ENCODE measurements at regions not wholly inside any gene's neighbourhood (a gene's known extent, or its start where the extent isn't known, plus 50 kb on each side); places are given as distances from the start of the nearest gene placed in this dataset.
A peak's percentile ranks its signal among the peaks of the same experiment; 100 is the strongest.

DNA sequence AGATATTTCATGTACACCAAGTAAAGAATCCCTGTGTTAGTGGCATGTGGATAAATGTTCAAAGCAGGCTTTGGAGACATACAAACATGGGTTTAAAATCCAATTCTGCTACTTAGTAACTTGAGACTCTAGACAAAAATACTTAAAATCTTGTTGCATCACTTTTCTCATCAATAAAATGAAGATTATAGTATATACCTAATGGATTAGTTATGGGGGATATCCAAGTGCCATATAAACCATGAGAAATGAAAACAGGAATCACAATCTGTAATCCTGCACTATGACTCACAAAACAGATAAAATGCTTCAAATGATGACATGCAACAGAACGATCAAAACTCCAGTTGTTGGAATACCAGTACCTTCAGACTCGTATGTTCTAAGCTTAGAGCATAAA, 496.0 kb upstream of the RGMA start:
- no peak overlapping the region for H3K4me3 ChIP-seq (ENCODE audit: low read length)
- intact Hi-C loops (cut with DNase I) = no loop called here
- ATAC-seq (no peak), DNase-seq (no peak)
- H3K9me3 ChIP-seq (ENCODE audit: control insufficient read depth, low read length) = no peaks in the 10 kb centered on the region
- H3K4me1 ChIP-seq (ENCODE audit: control insufficient read depth, insufficient read depth, low read length) = no peaks in the 10 kb centered on the region
- H3K27me3 ChIP-seq (ENCODE audit: control insufficient read depth, insufficient read depth) = no peaks in the 10 kb centered on the region
- no peak overlapping the region for H3K27ac ChIP-seq (ENCODE audit: low read length)
- WGBS = 80% methylated on average over 2 of the region's 2 CpGs

GRCh38 chr15:93583968-93584367, 495.0 kb upstream of the RGMA start:
- no peaks in the 10 kb centered on the region for H3K9me3 ChIP-seq (ENCODE audit: control insufficient read depth, low read length)
- no peak overlapping the region for H3K4me3 ChIP-seq (ENCODE audit: low read length)
- ATAC-seq (no peak), DNase-seq (peak in 1 of 3 donors; percentile 50)
- 69% methylated on average over 4 of the region's 4 CpGs for WGBS
- no peak overlapping the region for H3K27ac ChIP-seq (ENCODE audit: low read length)
- intact Hi-C loops (cut with DNase I) = no loop called here
- no peaks in the 10 kb centered on the region for H3K4me1 ChIP-seq (ENCODE audit: control insufficient read depth, insufficient read depth, low read length)
- no peaks in the 10 kb centered on the region for H3K27me3 ChIP-seq (ENCODE audit: control insufficient read depth, insufficient read depth)

DNA sequence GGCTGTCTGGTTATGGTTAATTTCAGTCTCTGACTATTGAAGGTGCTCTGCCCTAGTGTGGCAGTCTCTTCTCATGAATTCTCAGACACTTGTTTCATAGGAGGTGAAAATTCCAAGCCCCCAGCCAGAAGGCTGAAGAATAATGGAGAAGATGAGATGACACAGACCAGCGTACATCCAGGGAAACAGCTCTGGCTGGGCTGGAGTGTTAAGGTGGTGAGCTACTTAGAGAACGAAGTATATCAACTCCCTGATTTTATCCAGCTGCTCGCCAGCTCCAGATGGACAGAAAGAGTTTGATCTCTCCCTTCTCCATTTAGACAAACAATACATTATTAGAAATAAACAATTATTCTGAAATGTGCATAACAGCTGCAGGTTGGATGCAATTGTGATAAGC, 494.5 kb upstream of the RGMA start:
- intact Hi-C loops (cut with DNase I) = no loop called here
- ATAC-seq = no peak
- no peaks in the 10 kb centered on the region for H3K27me3 ChIP-seq (ENCODE audit: control insufficient read depth, insufficient read depth)
- H3K27ac ChIP-seq (ENCODE audit: low read length) = no peak overlapping the region
- no peaks in the 10 kb centered on the region for H3K9me3 ChIP-seq (ENCODE audit: control insufficient read depth, low read length)
- WGBS = 40% methylated on average over 3 of the region's 3 CpGs
- H3K4me3 ChIP-seq (ENCODE audit: low read length) = no peak overlapping the region
- DNase-seq = no peak
- no peaks in the 10 kb centered on the region for H3K4me1 ChIP-seq (ENCODE audit: control insufficient read depth, insufficient read depth, low read length)

GRCh38 chr15:93570527-93570926, 481.5 kb upstream of the RGMA start:
- Histone ChIP-seq H3K4me1 (ENCODE audit: control insufficient read depth, insufficient read depth, low read length) (no peaks in the 10 kb centered on the region), H3K9me3 (ENCODE audit: control insufficient read depth, low read length) (no peaks in the 10 kb centered on the region), H3K4me3 (ENCODE audit: low read length) (no peak overlapping the region), H3K27ac (ENCODE audit: low read length) (no peak overlapping the region), H3K27me3 (ENCODE audit: control insufficient read depth, insufficient read depth) (no peaks in the 10 kb centered on the region)
- intact Hi-C loops (cut with DNase I) = no loop called here
- DNase-seq (no peak), ATAC-seq (no peak)
- 73% methylated on average over 7 of the region's 7 CpGs for WGBS

DNA sequence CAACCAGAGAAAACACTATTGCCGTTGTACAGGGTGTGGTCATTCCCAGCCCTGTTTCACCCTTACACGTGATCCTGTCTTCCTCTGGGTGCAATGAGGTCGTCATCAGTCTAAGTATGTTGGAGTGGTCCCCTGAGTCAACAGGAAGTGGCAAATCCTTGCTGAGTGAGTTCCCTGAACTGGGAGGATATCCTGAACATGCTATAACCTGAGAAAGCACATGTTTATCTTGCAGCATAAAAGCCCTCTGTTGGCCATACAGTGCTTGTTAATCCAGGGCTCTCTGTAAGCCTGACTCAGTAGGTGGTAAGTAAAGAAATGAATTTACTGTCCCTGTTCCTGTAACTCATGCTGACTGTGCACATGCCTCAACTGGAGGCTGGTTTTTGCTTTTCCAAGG, 477.8 kb upstream of the RGMA start:
- Histone ChIP-seq H3K9me3 (ENCODE audit: control insufficient read depth, low read length) (no peaks in the 10 kb centered on the region), H3K27ac (ENCODE audit: low read length) (no peak overlapping the region), H3K27me3 (ENCODE audit: control insufficient read depth, insufficient read depth) (no peaks in the 10 kb centered on the region), H3K4me1 (ENCODE audit: control insufficient read depth, insufficient read depth, low read length) (no peaks in the 10 kb centered on the region), H3K4me3 (ENCODE audit: low read length) (no peak overlapping the region)
- ATAC-seq (no peak), DNase-seq (no peak)
- WGBS = 45% methylated on average over 3 of the region's 3 CpGs
- intact Hi-C loops (cut with DNase I) = no loop called here

GRCh38 chr15:93565201-93565600, 476.2 kb upstream of the RGMA start:
- ATAC-seq (no peak), DNase-seq (no peak)
- 55% methylated on average over 4 of the region's 4 CpGs for WGBS
- H3K9me3 ChIP-seq (ENCODE audit: control insufficient read depth, low read length) = no peaks in the 10 kb centered on the region
- H3K27me3 ChIP-seq (ENCODE audit: control insufficient read depth, insufficient read depth) = no peaks in the 10 kb centered on the region
- intact Hi-C loops (cut with DNase I) = no loop called here
- no peak overlapping the region for H3K27ac ChIP-seq (ENCODE audit: low read length)
- H3K4me1 ChIP-seq (ENCODE audit: control insufficient read depth, insufficient read depth, low read length) = no peaks in the 10 kb centered on the region
- H3K4me3 ChIP-seq (ENCODE audit: low read length) = no peak overlapping the region

DNA sequence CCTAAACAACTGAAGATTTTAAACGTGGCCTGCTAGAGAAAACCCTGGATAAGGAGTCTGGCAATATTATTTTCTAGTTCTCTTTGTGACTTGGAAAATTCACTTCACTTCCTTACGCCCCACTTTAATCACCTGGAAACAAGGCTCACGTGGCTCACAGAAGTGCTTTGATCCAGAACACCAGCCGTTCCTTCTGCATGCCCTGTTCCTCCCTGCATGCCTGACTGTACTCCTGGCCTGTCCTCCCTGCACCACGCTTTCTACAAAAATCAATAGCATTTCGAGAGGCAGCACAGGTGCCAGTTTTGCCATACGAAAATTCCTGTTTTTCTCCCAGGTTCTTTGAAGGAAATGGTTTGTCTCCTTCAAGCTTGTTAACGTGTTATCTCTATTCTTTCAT, 474.2 kb upstream of the RGMA start:
- Histone ChIP-seq H3K27me3 (ENCODE audit: control insufficient read depth, insufficient read depth) (no peaks in the 10 kb centered on the region), H3K4me3 (ENCODE audit: low read length) (no peak overlapping the region), H3K4me1 (ENCODE audit: control insufficient read depth, insufficient read depth, low read length) (no peaks in the 10 kb centered on the region), H3K9me3 (ENCODE audit: control insufficient read depth, low read length) (no peaks in the 10 kb centered on the region), H3K27ac (ENCODE audit: low read length) (no peak overlapping the region)
- ATAC-seq (no peak), DNase-seq (no peak)
- intact Hi-C loops (cut with DNase I) = no loop called here
- 74% methylated on average over 8 of the region's 8 CpGs for WGBS

GRCh38 chr15:93562395-93563123, 473.5 kb upstream of the RGMA start:
- no peak overlapping the region for H3K4me3 ChIP-seq (ENCODE audit: low read length)
- 81% methylated on average over 8 of the region's 8 CpGs for WGBS
- H3K27me3 ChIP-seq (ENCODE audit: control insufficient read depth, insufficient read depth) = no peaks in the 10 kb centered on the region
- no peak for DNase-seq
- H3K9me3 ChIP-seq (ENCODE audit: control insufficient read depth, low read length) = no peaks in the 10 kb centered on the region
- no peaks in the 10 kb centered on the region for H3K4me1 ChIP-seq (ENCODE audit: control insufficient read depth, insufficient read depth, low read length)
- intact Hi-C loops (cut with DNase I) = no loop called here
- no peak for ATAC-seq
- H3K27ac ChIP-seq (ENCODE audit: low read length) = no peak overlapping the region

DNA sequence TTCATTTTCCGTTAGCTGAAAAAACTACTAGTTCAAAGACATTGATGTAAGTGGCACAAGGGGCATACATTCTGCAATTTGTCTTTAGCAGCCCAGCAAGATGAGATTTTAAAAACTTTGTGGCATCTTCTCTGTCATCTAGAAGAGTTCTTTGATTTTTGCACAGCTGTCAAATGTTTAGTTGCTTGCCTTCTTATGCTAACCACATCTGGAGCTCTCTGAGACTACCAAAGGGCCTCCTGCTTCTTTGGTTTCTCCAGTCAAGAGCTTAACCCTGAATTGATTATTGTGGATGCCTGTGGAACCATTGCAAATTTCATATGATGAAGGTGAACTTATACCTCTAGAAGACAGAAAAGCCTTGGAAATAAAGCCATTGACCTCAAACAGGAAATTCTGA, 468.7 kb upstream of the RGMA start:
- no peak overlapping the region for H3K4me3 ChIP-seq (ENCODE audit: low read length)
- H3K27ac ChIP-seq (ENCODE audit: low read length) = no peak overlapping the region
- intact Hi-C loops (cut with DNase I) = no loop called here
- ATAC-seq (no peak), DNase-seq (no peak)
- no peaks in the 10 kb centered on the region for H3K27me3 ChIP-seq (ENCODE audit: control insufficient read depth, insufficient read depth)
- whole genome bisulfite sequencing = 97% methylated on average over 1 of the region's 1 CpG
- H3K4me1 ChIP-seq (ENCODE audit: control insufficient read depth, insufficient read depth, low read length) = no peaks in the 10 kb centered on the region
- H3K9me3 ChIP-seq (ENCODE audit: control insufficient read depth, low read length) = no peaks in the 10 kb centered on the region

DNA sequence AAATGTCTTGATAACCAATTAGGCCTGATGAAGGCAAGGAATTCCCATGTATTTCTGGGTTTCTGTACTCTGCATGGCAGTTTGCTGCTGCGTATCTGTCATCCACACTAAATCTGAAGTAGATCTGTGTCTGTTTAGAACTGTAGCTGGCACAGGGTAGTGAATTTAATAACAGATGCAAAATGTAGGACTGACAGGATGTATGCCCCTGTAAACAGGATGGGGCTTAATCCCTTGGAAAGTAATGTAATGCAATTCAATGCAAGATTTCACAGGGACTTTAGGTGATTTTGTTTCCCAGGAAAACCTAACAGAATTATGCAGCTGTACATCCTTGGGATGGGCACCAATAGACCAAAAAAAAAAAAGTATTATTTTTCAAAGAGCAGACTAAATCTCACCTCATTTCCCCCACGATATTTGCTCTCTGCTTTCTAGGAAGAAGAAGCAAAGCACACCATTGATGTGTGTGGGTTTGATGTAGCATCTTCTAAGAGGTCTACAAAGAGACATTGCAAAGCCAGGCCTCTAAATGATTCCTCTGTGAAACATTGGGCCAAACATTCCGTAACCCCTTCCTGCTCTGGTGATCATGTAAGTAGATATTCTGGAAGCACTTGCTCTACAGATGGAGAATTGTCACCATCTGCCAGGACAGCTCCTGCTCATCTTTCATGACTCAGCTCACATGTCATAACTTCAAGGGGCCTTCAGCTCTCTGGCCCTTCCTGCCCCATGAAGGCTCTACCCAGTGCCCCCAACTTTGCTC, 464.3 kb upstream of the RGMA start:
- ATAC-seq (no peak), DNase-seq (no peak)
- Histone ChIP-seq H3K9me3 (ENCODE audit: control insufficient read depth, low read length) (no peaks in the 10 kb centered on the region), H3K4me3 (ENCODE audit: low read length) (no peak overlapping the region), H3K4me1 (ENCODE audit: control insufficient read depth, insufficient read depth, low read length) (no peaks in the 10 kb centered on the region), H3K27ac (ENCODE audit: low read length) (no peak overlapping the region), H3K27me3 (ENCODE audit: control insufficient read depth, insufficient read depth) (no peaks in the 10 kb centered on the region)
- intact Hi-C loops (cut with DNase I) = no loop called here
- 50% methylated on average over 3 of the region's 3 CpGs for WGBS

GRCh38 chr15:93543093-93543492, 454.1 kb upstream of the RGMA start:
- Histone ChIP-seq H3K4me3 (ENCODE audit: low read length) (no peak overlapping the region), H3K9me3 (ENCODE audit: control insufficient read depth, low read length) (no peaks in the 10 kb centered on the region), H3K27ac (ENCODE audit: low read length) (no peak overlapping the region), H3K4me1 (ENCODE audit: control insufficient read depth, insufficient read depth, low read length) (no peaks in the 10 kb centered on the region), H3K27me3 (ENCODE audit: control insufficient read depth, insufficient read depth) (no peaks in the 10 kb centered on the region)
- 78% methylated on average over 3 of the region's 3 CpGs for WGBS
- intact Hi-C loops (cut with DNase I) = no loop called here
- ATAC-seq (no peak), DNase-seq (no peak)
